Neuronal stem cell (in vitro differentiated cells): ENCODE measurements at regions not wholly inside any gene's neighbourhood (a gene's known extent, or its start where the extent isn't known, plus 50 kb on each side); places are given as distances from the start of the nearest gene placed in this dataset.

Experiments used
- DNase-seq: peaks from one replicate; pipeline ENCODE4 v3.0.0-alpha.2; 2013; ENCODE audit warnings: low spot score
- H2AFZ ChIP-seq: one replicate; pipeline ENCODE4 v1.6.1; 2013; ENCODE audit warnings: mild to moderate bottlenecking, low read length, inconsistent platforms
- H2AK5ac ChIP-seq: 2 replicates; pipeline ENCODE4 v1.6.1; 2013; ENCODE audit warnings: low read depth, mild to moderate bottlenecking, inconsistent platforms, low read length, moderate library complexity, mixed read lengths
- H2BK120ac ChIP-seq: 2 replicates; pipeline ENCODE4 v1.6.1; 2013; ENCODE audit warnings: low read depth, mild to moderate bottlenecking, inconsistent platforms, low read length, moderate library complexity, mixed read lengths
- H2BK12ac ChIP-seq: one replicate; pipeline ENCODE4 v1.6.1; 2013; ENCODE audit warnings: low read length, inconsistent platforms
- H2BK15ac ChIP-seq: 2 replicates; pipeline ENCODE4 v1.6.1; 2013; ENCODE audit warnings: mild to moderate bottlenecking, low read length, inconsistent platforms, mixed read lengths
- H2BK5ac ChIP-seq: one replicate; pipeline ENCODE4 v1.6.1; 2013; ENCODE audit warnings: inconsistent platforms, mild to moderate bottlenecking, low read length, moderate library complexity
- H3K14ac ChIP-seq: one replicate; pipeline ENCODE4 v1.6.1; 2013; ENCODE audit warnings: low read length, inconsistent platforms
- H3K18ac ChIP-seq: 2 replicates; pipeline ENCODE4 v1.6.1; 2013; ENCODE audit warnings: low read length, inconsistent platforms
- H3K23ac ChIP-seq: 2 replicates; pipeline ENCODE4 v1.6.1; 2013; ENCODE audit warnings: low read depth, mild to moderate bottlenecking, mixed read lengths, low read length, inconsistent platforms; ENCODE audit not compliant: poor library complexity
- H3K27ac ChIP-seq: replicated peaks from 3 replicates; pipeline ENCODE4 v1.5.1; 2013; ENCODE audit warnings: low read length, inconsistent platforms
- H3K27me3 ChIP-seq, 3 experiments: 2 replicates each; pipeline ENCODE4 v1.6.1; 2013; ENCODE audit warnings: low read length in 3 of 3, mild to moderate bottlenecking in 2 of 3, inconsistent platforms in 1 of 3, low read depth in 1 of 3, mixed read lengths in 1 of 3, moderate library complexity in 1 of 3; ENCODE audit not compliant: control insufficient read depth in 3 of 3, insufficient read depth in 3 of 3
- H3K36me3 ChIP-seq, 2 donors: replicated peaks in 1 of 2; 2 replicates each; pipeline ENCODE4 v1.6.1; 2013; ENCODE audit warnings: low read length in 2 of 2; ENCODE audit not compliant: control insufficient read depth in 2 of 2, insufficient read depth in 2 of 2
- H3K4ac ChIP-seq: 2 replicates; pipeline ENCODE4 v1.6.1; 2013; ENCODE audit warnings: inconsistent platforms, mild to moderate bottlenecking, low read length, moderate library complexity
- H3K4me1 ChIP-seq, 2 donors: 1 replicate in 1 of 2; 2 replicates in 1 of 2; pipeline ENCODE4 v1.6.1; 2013; ENCODE audit warnings: low read length in 2 of 2, low read depth in 1 of 2; ENCODE audit not compliant: control insufficient read depth in 2 of 2, insufficient read depth in 1 of 2
- H3K4me2 ChIP-seq: one replicate; pipeline ENCODE4 v1.6.1; 2013; ENCODE audit warnings: mild to moderate bottlenecking, low read length, inconsistent platforms; ENCODE audit not compliant: insufficient read depth, poor library complexity, severe bottlenecking
- H3K4me3 ChIP-seq, 2 donors: 2 replicates each; pipeline ENCODE4 v1.5.1; 2013; ENCODE audit warnings: low read length in 2 of 2, mild to moderate bottlenecking in 2 of 2, inconsistent platforms in 1 of 2, moderate library complexity in 1 of 2
- H3K79me1 ChIP-seq: one replicate; pipeline ENCODE4 v1.6.1; 2013; ENCODE audit warnings: low read depth, mild to moderate bottlenecking, inconsistent platforms, low read length, moderate library complexity
- H3K9ac ChIP-seq: one replicate; pipeline ENCODE4 v1.6.1; 2013; ENCODE audit warnings: mild to moderate bottlenecking, low read depth, low read length, inconsistent platforms; ENCODE audit not compliant: poor library complexity
- H3K9me3 ChIP-seq, 2 donors: replicated peaks in 1 of 2; 2 replicates each; pipeline versions ENCODE3 to v1.6.1; 2013; ENCODE audit warnings: low read length in 2 of 2, mild to moderate bottlenecking in 2 of 2, inconsistent platforms in 1 of 2, low read depth in 1 of 2, mixed read lengths in 1 of 2, moderate library complexity in 1 of 2; ENCODE audit not compliant: control insufficient read depth in 2 of 2, insufficient read depth in 1 of 2
- H4K8ac ChIP-seq: one replicate; pipeline ENCODE4 v1.6.1; 2013; ENCODE audit warnings: low read depth, mild to moderate bottlenecking, inconsistent platforms, low read length, moderate library complexity
- H4K91ac ChIP-seq: one replicate; pipeline ENCODE4 v1.6.1; 2013; ENCODE audit warnings: low read length, low read depth, mild to moderate bottlenecking, inconsistent platforms; ENCODE audit not compliant: poor library complexity
- WGBS, 2 donors: extraction: QIAGEN DNeasy Blood & Tissue Kit; methylation state at CpG; one replicate each; pipeline ENCODE4 v1.1.7; 2013; ENCODE audit warnings: missing lambda C conversion rate in 2 of 2, mixed read lengths in 1 of 2; ENCODE audit not compliant: insufficient read length in 2 of 2, insufficient replicate concordance in 1 of 2; ENCODE audit errors: extremely low coverage in 2 of 2; 5-methylcytosine and 5-hydroxymethylcytosine counted together

DNA sequence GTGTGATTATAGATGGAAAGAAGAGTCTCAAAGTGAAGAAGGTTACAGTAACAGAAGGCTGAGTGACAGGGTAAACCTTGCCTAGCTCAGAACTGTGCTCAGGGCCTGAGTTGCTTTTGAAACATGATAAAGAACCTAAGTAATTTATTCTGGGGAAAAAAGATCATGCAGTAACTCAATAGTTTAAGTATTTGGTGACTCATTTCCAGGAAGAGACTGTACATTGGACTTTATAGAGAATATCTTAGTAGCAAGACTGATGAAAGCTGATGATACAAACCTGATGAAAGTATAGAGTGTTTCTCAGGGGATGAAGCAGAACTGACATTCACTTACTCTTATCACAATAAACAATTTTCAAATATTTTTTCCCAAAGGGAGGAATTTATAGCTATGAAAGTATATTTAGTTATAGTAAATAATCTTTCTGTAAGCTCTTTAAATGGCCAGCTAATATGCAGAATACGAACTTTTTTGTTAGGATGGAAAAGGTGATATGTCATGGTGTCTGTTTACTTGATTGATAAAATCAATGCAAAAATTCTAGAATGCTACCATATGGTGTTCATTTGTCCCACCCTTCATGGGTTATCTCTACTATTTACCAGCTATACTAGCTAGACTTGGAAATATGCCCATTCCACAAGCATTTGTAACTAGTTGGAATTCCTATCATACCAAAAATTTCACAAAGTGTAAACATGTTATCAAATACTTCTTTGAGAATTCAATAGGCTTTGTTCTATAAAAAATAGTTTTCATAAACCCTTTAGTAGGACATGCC is 1265.5 kb upstream of the ACVR2A start:
- no peaks in the 10 kb centered on the region for H3K9me3 ChIP-seq
- H3K9ac ChIP-seq = no peak overlapping the region
- no peak overlapping the region for H4K91ac ChIP-seq
- H3K4me1 ChIP-seq = no peaks in the 10 kb centered on the region
- no peak overlapping the region for H3K23ac ChIP-seq
- H3K36me3 ChIP-seq = no peaks in the 10 kb centered on the region
- no peak overlapping the region for H2BK15ac ChIP-seq
- H2BK5ac ChIP-seq = no peak overlapping the region
- H3K79me1 ChIP-seq = no peaks in the 10 kb centered on the region
- whole genome bisulfite sequencing, 2 donors = no CpG with 5 or more reads among the region's 1 CpG
- H3K18ac ChIP-seq = no peak overlapping the region
- H3K4ac ChIP-seq = no peak overlapping the region
- H3K4me2 ChIP-seq = no peak overlapping the region
- peak overlapping the region; percentile 56 for H2AFZ ChIP-seq
- H3K4me3 ChIP-seq = no peak overlapping the region
- H3K27ac ChIP-seq = no peak overlapping the region
- H4K8ac ChIP-seq = no peak overlapping the region
- H3K14ac ChIP-seq = no peak overlapping the region
- H2BK120ac ChIP-seq = no peak overlapping the region
- no peak overlapping the region for H2AK5ac ChIP-seq
- H3K27me3 ChIP-seq = no peaks in the 10 kb centered on the region
- no peak for DNase-seq
- no peak overlapping the region for H2BK12ac ChIP-seq

DNA sequence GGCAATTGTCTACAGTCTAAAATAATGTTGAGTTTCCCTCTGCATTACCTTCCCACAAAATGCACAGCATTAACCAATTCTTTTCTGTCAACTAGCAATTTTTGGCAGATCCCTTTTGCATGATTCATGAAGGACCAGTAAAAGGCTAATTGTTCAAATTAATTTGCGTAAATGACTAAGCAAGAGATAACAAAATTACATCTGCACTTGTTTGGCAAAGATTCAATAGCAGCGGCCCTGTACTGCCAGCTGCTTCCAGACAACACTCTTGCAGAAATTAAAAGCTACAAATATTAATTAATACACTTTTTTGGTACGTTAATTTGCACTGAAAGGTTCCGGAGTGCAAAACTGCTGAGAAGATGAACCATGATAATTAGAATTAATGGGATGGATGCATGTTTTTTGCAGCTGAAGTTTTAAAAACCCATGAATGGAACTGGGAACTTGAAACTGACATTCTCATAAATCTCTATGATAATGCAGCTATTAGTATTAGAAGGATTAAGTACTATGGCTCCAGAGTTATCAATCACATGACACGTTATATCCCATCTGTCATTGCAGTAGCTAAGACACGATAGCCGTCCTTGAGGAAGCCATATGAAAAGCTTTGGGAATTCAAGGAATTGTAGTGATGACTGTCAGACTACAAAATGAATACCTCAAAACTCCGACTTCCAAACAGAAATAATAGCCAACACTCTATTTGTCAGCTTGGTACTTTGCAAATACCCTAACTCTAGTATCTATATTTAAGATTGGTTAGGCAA is 1268.3 kb upstream of the ACVR2A start:
- Histone ChIP-seq H3K4me2 (no peak overlapping the region), H2BK120ac (no peak overlapping the region)

DNA sequence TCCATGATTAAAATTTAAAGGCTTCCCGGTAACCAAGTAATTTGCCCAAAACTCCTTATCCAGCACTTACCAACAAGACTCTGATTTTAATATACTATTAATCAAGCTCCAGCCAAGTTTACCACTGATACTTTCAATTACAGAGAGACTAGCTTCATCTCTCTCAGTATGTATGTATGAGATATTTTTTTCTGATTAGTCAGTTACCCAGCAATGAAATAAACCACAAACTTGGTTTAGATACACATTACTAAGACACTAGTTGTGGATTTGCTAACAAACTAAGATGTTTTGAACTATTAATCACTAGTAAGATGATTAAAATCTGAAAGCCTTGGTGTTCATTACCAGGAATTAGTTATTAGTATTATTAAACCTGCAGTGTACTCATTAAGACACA is 1272.2 kb upstream of the ACVR2A start:
- Histone ChIP-seq H2BK12ac (no peak overlapping the region), H3K23ac (no peak overlapping the region), H3K4me2 (no peak overlapping the region), H2BK5ac (no peak overlapping the region), H3K9me3 (no peaks in the 10 kb centered on the region), H2AFZ (peak overlapping the region; percentile 91), H3K9ac (no peak overlapping the region), H3K27ac (no peak overlapping the region), H3K36me3 (no peaks in the 10 kb centered on the region), H4K91ac (no peak overlapping the region), H2BK15ac (no peak overlapping the region), H3K18ac (no peak overlapping the region), H4K8ac (no peak overlapping the region), H2BK120ac (no peak overlapping the region), H3K14ac (no peak overlapping the region), H3K4me1 (peaks cover 0 to 4% of the 10 kb centered on the region in 2 donors), H2AK5ac (no peak overlapping the region), H3K79me1 (no peaks in the 10 kb centered on the region), H3K4me3 (no peak overlapping the region), H3K4ac (no peak overlapping the region), H3K27me3 (no peaks in the 10 kb centered on the region)
- no peak for DNase-seq
- no CpG with 5 or more reads among the region's 1 CpG for WGBS, 2 donors

More for the DNA sequence above, 1268.3 kb upstream of the ACVR2A start:
- Histone ChIP-seq H3K9me3 (no peaks in the 10 kb centered on the region), H3K18ac (no peak overlapping the region), H4K91ac (no peak overlapping the region), H3K79me1 (no peaks in the 10 kb centered on the region), H3K4me3 (no peak overlapping the region), H3K36me3 (no peaks in the 10 kb centered on the region), H3K4me1 (peaks cover 0 to 4% of the 10 kb centered on the region in 2 donors), H3K14ac (no peak overlapping the region), H4K8ac (no peak overlapping the region), H2AK5ac (no peak overlapping the region), H3K4ac (no peak overlapping the region), H2BK15ac (no peak overlapping the region), H2AFZ (no peak overlapping the region), H3K27me3 (no peaks in the 10 kb centered on the region), H2BK12ac (no peak overlapping the region), H3K23ac (no peak overlapping the region), H3K27ac (no peak overlapping the region), H3K9ac (no peak overlapping the region), H2BK5ac (no peak overlapping the region)
- WGBS, 2 donors = no CpG with 5 or more reads among the region's 8 CpGs
- DNase-seq = no peak

DNA sequence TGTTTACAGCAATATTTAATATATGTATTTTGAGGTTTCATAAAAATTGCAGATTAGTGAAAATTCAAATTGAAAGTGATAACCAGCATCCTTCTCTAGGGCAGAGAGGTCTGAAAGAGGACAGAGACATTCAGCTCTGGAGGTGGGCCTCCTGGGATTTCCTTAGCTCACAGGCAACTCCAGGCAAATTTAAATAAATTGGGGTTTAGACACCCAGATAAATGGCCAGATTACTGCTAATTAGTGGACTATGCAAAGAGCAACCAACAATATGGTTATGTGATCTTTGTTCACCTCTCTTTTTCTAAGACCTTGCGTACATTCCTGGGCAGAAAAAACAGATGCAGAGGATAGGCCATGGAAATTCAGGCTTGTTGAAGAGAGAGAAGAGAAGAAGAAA is 1282.8 kb upstream of the ACVR2A start:
- Histone ChIP-seq H2BK5ac (no peak overlapping the region), H3K14ac (no peak overlapping the region), H3K18ac (no peak overlapping the region), H2BK120ac (no peak overlapping the region), H4K91ac (no peak overlapping the region), H2BK12ac (no peak overlapping the region), H4K8ac (no peak overlapping the region), H3K4me3 (no peak overlapping the region), H3K23ac (no peak overlapping the region), H3K4me2 (no peak overlapping the region), H3K79me1 (no peaks in the 10 kb centered on the region), H3K27me3 (no peaks in the 10 kb centered on the region), H3K4ac (no peak overlapping the region), H2AK5ac (no peak overlapping the region), H3K4me1 (no peaks in the 10 kb centered on the region), H3K36me3 (no peaks in the 10 kb centered on the region), H3K9ac (no peak overlapping the region), H2BK15ac (no peak overlapping the region), H2AFZ (no peak overlapping the region), H3K9me3 (no peaks in the 10 kb centered on the region), H3K27ac (no peak overlapping the region)
- WGBS, 2 donors = no CpG with 5 or more reads among the region's 1 CpG
- no peak for DNase-seq
